ENCODE measurements at regions not wholly inside any gene's neighbourhood (a gene's known extent, or its start where the extent isn't known, plus 50 kb on each side); places are given as distances from the start of the nearest gene placed in this dataset.

GRCh38 chr16:72665701-72666100 is 382.2 kb downstream of the ZFHX3 start:
- Histone ChIP-seq H3K4ac (replicated peaks; ENCODE audit: insufficient read length, low read depth, low read length) (no peak overlapping the region), H3K4me2 (ENCODE audit: insufficient read depth in 1 of 2, low read depth in 2 of 2, low read length in 2 of 2) (peak overlapping the region; percentile 78 to 99), H2BK12ac (ENCODE audit: low read depth, low read length) (no peak overlapping the region), H4K91ac (replicated peaks; ENCODE audit: insufficient read length, low read length) (no peak overlapping the region), H3K23me2 (ENCODE audit: low read depth, low read length) (peaks cover 5% of the 10 kb centered on the region), H4K5ac (ENCODE audit: insufficient read length, low read depth, low read length) (no peak overlapping the region), H4K20me1 (replicated peaks in 1 of 2; ENCODE audit: control insufficient read depth in 1 of 2, insufficient read depth in 2 of 2, low read length in 2 of 2) (no peaks in the 10 kb centered on the region), H3K14ac (ENCODE audit: insufficient read length) (no peak overlapping the region), H3K4me1 (replicated peaks in 1 of 4; ENCODE audit: control insufficient read depth in 3 of 4, insufficient read depth in 4 of 4, low read length in 3 of 4) (peaks cover 0 to 4% (median 0%) of the 10 kb centered on the region in 4 experiments; a peak in 2 of 7 replicates), H3K27ac (ENCODE audit: low read depth, low read length) (no peak overlapping the region), H3K27me3 (replicated peaks in 1 of 4; ENCODE audit: control insufficient read depth in 3 of 4, extremely low read depth in 1 of 4, insufficient read depth in 3 of 4, low read length in 3 of 4) (no peaks in the 10 kb centered on the region; a peak in 1 of 7 replicates), H2BK20ac (ENCODE audit: low read length) (no peak overlapping the region), H3K56ac (replicated peaks; ENCODE audit: insufficient read length, low read depth, low read length) (no peak overlapping the region), H3K36me3 (ENCODE audit: control insufficient read depth in 2 of 4, insufficient read depth in 4 of 4, low read length in 3 of 4) (no peaks in the 10 kb centered on the region; a peak in 1 of 8 replicates), H3K4me3 (ENCODE audit: extremely low read depth in 1 of 4, insufficient read depth in 2 of 4, low read depth in 3 of 4, low read length in 4 of 4) (peak overlapping the region; percentile 83 to 100 (median 89); a peak in 7 of 8 replicates), H2BK5ac (ENCODE audit: low read depth, low read length) (no peak overlapping the region), H4K8ac (ENCODE audit: extremely low read depth, insufficient read depth, low read length) (no peak overlapping the region), H3K18ac (ENCODE audit: extremely low read depth, low read length) (no peak overlapping the region), H3K9ac (replicated peaks in 1 of 4; ENCODE audit: extremely low read depth in 1 of 4, low read depth in 3 of 4, low read length in 3 of 4) (peak overlapping the region in 2 of 4 experiments; percentile 14 to 46; a peak in 2 of 7 replicates), H2AK5ac (ENCODE audit: low read depth, low read length) (no peak overlapping the region), H2BK15ac (ENCODE audit: low read length) (no peak overlapping the region), H2BK120ac (replicated peaks; ENCODE audit: low read depth, low read length) (no peak overlapping the region), H2AFZ (ENCODE audit: low read length) (peak overlapping the region; percentile 83; the same call in 1 of the 2 replicates), H3K79me2 (ENCODE audit: control insufficient read depth in 1 of 2, insufficient read depth in 2 of 2, low read length in 2 of 2) (peaks cover 0 to 36% of the 10 kb centered on the region in 2 experiments; a peak in 2 of 4 replicates), H3K9me3 (ENCODE audit: insufficient read depth in 2 of 2, low read depth in 1 of 2, low read length in 1 of 2) (no peaks in the 10 kb centered on the region), H3K23ac (ENCODE audit: insufficient read length) (no peak overlapping the region), H3K79me1 (ENCODE audit: low read depth, low read length) (no peaks in the 10 kb centered on the region)
- ChIA-PET POLR2A (ENCODE audit: partially characterized antibody) (interaction anchor here (0.6 kb wide), 1 partner anchor 115 kb away, joined by 3 read pairs; no protein-coding TSS in a partner anchor), CTCF (ENCODE audit: partially characterized antibody) (interaction anchor here (0.6 to 1.4 kb wide), 2 partner anchors 11 to 167 kb away, joined by 3 read pairs; no protein-coding TSS in a partner anchor)
- TF ChIP-seq POLR2AphosphoS5 (IDR thresholded peaks at IDR 0.05; ENCODE audit: low read depth, low read length) (no peak), MAX (IDR thresholded peaks at IDR 0.05) (no peak), SIX5 (IDR thresholded peaks at IDR 0.05; ENCODE audit: low read depth, low read length) (no peak), SRF (IDR thresholded peaks at IDR 0.05; ENCODE audit: low read depth, low read length) (no peak)
- FAIRE-seq (no peak), DNase-seq (ENCODE audit: low read depth in 1 of 2, low spot score in 2 of 2) (no peak)
- 65% methylated on average over 4 of the region's 4 CpGs; no CpG with 5 or more reads in 1 of the 2 experiments for WGBS, 2 experiments (ENCODE audit: extremely low coverage in 1 of 2, insufficient coverage in 1 of 2, insufficient read length in 1 of 2, insufficient replicate concordance in 2 of 2, low coverage in 1 of 2, low lambda C conversion rate in 2 of 2, missing lambda C conversion rate in 1 of 2)
